Rectal smooth muscle tissue (tissue), 1 donor: ENCODE measurements at regions not wholly inside any gene's neighbourhood (a gene's known extent, or its start where the extent isn't known, plus 50 kb on each side); places are given as distances from the start of the nearest gene placed in this dataset.
"Not testable (repeated sequence)": the region's sequence is repeated elsewhere in the genome, so short reads cannot be mapped to it uniquely, and the experiment has no call there.

ENCODE experiments used
- H3K27ac ChIP-seq: one replicate; pipeline ENCODE4 v1.7.0; 2013; ENCODE audit warnings: low read depth, low read length, inconsistent platforms
- H3K27me3 ChIP-seq: one replicate; pipeline ENCODE4 v1.7.0; 2013; ENCODE audit warnings: low read length; ENCODE audit not compliant: control insufficient read depth, insufficient read depth
- H3K36me3 ChIP-seq: one replicate; pipeline ENCODE4 v1.7.0; 2013; ENCODE audit warnings: low read length; ENCODE audit not compliant: control insufficient read depth, insufficient read depth
- H3K4me1 ChIP-seq: one replicate; pipeline ENCODE4 v1.7.0; 2013; ENCODE audit warnings: low read length; ENCODE audit not compliant: control insufficient read depth, insufficient read depth
- H3K4me3 ChIP-seq: one replicate; pipeline ENCODE4 v1.7.0; 2013; ENCODE audit warnings: low read length
- H3K9ac ChIP-seq: one replicate; pipeline ENCODE4 v1.7.0; 2013; ENCODE audit warnings: low read length

DNA sequence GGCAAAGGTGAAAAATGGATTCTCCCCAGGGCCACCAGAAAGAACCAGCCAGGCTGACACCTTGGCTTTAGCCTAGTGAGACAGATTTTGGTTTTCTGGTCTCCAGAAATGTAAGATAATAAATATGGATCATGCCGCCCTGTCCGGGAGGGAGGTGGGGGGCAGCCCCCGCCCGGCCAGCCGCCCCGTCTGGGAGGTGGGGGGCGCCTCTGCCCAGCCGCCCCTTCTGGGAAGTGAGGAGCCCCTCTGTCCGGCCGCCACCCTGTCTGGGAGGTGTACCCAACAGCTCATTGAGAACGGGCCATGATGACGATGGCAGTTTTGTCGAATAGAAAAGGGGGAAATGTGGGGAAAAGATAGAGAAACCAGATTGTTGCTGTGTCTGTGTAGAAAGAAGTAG lies 224.3 kb downstream of the FRK start:
- not testable (repeated sequence) for H3K36me3 ChIP-seq, H3K4me1 ChIP-seq, H3K4me3 ChIP-seq, H3K27me3 ChIP-seq, H3K27ac ChIP-seq, H3K9ac ChIP-seq

- Histone ChIP-seq H3K9ac (no peak overlapping the region), H3K27me3 (no peaks in the 10 kb centered on the region), H3K4me3 (no peak overlapping the region), H3K27ac (no peak overlapping the region), H3K36me3 (no peaks in the 10 kb centered on the region), H3K4me1 (no peaks in the 10 kb centered on the region)
These were observed 225.4 kb downstream of the FRK start for GRCh38 chr6:115835314-115835713.

- H3K9ac ChIP-seq, H3K4me3 ChIP-seq, H3K27me3 ChIP-seq, H3K27ac ChIP-seq, H3K36me3 ChIP-seq, H3K4me1 ChIP-seq: not testable (repeated sequence)
These were observed 226.1 kb downstream of the FRK start for GRCh38 chr6:115834542-115834941.

- H3K27me3 ChIP-seq = no peaks in the 10 kb centered on the region
- no peak overlapping the region for H3K9ac ChIP-seq
- H3K36me3 ChIP-seq = no peaks in the 10 kb centered on the region
- no peaks in the 10 kb centered on the region for H3K4me1 ChIP-seq
- no peak overlapping the region for H3K27ac ChIP-seq
- no peak overlapping the region for H3K4me3 ChIP-seq
These were observed 227.9 kb downstream of the FRK start for GRCh38 chr6:115832786-115833185.

DNA sequence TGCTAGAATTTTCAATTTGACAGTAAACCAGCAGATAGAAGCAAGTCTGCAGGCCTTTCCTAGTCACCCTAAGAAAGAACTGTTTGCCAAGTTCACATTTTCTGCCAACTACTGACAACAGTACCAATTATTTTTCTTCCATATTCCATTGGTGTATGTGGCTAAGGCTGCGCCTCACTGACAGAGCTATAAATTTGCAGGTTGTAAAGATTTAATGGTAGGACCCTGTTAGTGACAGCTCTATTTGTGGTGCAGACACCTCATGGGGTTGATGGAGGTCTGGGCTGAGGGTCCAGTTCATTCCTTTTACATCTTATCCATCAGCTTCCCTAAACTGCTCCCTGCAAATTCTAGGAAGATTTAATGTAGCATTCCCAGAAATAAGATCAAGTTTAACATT lies 228.5 kb downstream of the FRK start:
- Histone ChIP-seq H3K4me1 (no peaks in the 10 kb centered on the region), H3K36me3 (no peaks in the 10 kb centered on the region), H3K9ac (no peak overlapping the region), H3K27ac (no peak overlapping the region), H3K27me3 (no peaks in the 10 kb centered on the region), H3K4me3 (no peak overlapping the region)

- Histone ChIP-seq H3K27me3 (no peaks in the 10 kb centered on the region), H3K9ac (no peak overlapping the region), H3K36me3 (no peaks in the 10 kb centered on the region), H3K4me3 (no peak overlapping the region), H3K4me1 (no peaks in the 10 kb centered on the region), H3K27ac (no peak overlapping the region)
These were observed 229.8 kb downstream of the FRK start for GRCh38 chr6:115830895-115831294.

DNA sequence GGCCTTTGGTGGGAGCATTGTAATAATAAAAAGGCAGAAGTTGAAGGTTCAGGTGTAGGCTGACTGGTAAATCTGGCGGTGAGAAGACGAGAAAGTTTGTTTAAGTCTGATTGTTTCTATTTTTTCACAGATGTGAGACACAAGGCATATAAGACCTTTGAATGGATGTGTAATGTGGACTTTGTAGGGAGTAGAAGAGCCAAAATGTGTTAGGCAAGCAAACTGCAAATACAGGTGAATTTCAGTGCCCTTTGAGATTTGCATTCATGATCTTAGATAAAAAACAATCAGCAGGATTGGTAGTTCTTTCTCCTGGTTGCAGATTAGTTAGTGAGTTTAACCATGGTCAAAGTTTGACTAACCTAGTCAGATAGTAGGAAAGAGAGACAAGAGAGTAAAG lies 238.9 kb downstream of the FRK start:
- Histone ChIP-seq H3K36me3 (no peaks in the 10 kb centered on the region), H3K4me1 (no peaks in the 10 kb centered on the region), H3K9ac (no peak overlapping the region), H3K27ac (no peak overlapping the region), H3K27me3 (no peaks in the 10 kb centered on the region), H3K4me3 (no peak overlapping the region)

GRCh38 chr6:115819506-115819905 lies 241.2 kb downstream of the FRK start:
- H3K4me1 ChIP-seq = no peaks in the 10 kb centered on the region
- H3K27me3 ChIP-seq = no peaks in the 10 kb centered on the region
- H3K27ac ChIP-seq = no peak overlapping the region
- no peaks in the 10 kb centered on the region for H3K36me3 ChIP-seq
- H3K4me3 ChIP-seq = no peak overlapping the region
- no peak overlapping the region for H3K9ac ChIP-seq

- no peak overlapping the region for H3K4me3 ChIP-seq
- H3K36me3 ChIP-seq = no peaks in the 10 kb centered on the region
These were observed 243.5 kb downstream of the FRK start for GRCh38 chr6:115817161-115817560.

GRCh38 chr6:115814907-115815306 lies 245.8 kb downstream of the FRK start:
- Histone ChIP-seq H3K4me1 (no peaks in the 10 kb centered on the region), H3K4me3 (no peak overlapping the region), H3K36me3 (no peaks in the 10 kb centered on the region), H3K27ac (no peak overlapping the region), H3K9ac (no peak overlapping the region), H3K27me3 (no peaks in the 10 kb centered on the region)

More at GRCh38 chr6:115817161-115817560, 243.5 kb downstream of the FRK start:
- Histone ChIP-seq H3K27me3 (no peaks in the 10 kb centered on the region), H3K9ac (no peak overlapping the region), H3K27ac (no peak overlapping the region), H3K4me1 (no peaks in the 10 kb centered on the region)

DNA sequence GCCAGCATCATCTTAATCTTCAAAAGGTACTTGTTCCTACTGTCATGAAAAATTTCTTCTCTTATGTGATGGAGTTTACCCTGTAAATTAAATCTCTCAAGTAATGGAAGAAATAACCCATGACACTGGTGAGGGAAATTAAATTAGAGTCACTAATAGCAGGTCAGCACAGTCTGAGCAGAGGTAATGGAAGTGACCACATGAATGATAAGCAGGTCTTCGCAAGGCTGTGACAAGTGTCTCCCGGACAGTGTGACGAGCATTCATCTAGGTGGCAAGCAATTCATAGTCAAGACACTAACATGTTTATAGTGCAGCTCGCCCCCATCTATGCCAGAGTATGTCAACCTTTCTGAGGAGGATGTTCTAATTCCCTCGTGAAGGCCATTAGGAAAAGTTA lies 249.2 kb downstream of the FRK start:
- no peak overlapping the region for H3K9ac ChIP-seq
- H3K4me3 ChIP-seq = no peak overlapping the region
- H3K27ac ChIP-seq = no peak overlapping the region
- no peaks in the 10 kb centered on the region for H3K4me1 ChIP-seq
- H3K27me3 ChIP-seq = no peaks in the 10 kb centered on the region
- no peaks in the 10 kb centered on the region for H3K36me3 ChIP-seq

DNA sequence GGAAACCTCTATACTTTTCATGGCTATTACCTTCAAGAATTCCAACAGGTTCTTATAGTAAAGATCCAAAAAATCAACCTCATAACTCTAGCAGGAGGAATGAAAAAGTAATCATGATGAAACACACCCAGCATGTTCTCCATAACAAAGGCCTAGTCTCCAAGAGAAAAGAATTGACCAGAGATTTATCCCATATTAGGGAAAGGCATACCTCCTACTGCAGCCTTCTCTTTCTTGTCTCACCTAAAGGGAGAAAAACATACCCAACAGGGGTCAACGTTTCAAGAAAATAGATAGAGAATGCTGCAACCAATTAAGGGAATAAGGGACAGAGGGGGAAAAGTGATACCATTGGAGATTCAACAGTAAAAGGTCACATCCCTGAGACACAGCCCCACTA lies 262.5 kb downstream of the FRK start:
- Histone ChIP-seq H3K4me1 (no peaks in the 10 kb centered on the region), H3K27me3 (no peaks in the 10 kb centered on the region), H3K36me3 (no peaks in the 10 kb centered on the region)

GRCh38 chr6:115796829-115797228 lies 263.9 kb downstream of the FRK start:
- no peaks in the 10 kb centered on the region for H3K36me3 ChIP-seq
- no peak overlapping the region for H3K4me3 ChIP-seq
- H3K27ac ChIP-seq = no peak overlapping the region
- no peaks in the 10 kb centered on the region for H3K27me3 ChIP-seq
- H3K9ac ChIP-seq = no peak overlapping the region
- no peaks in the 10 kb centered on the region for H3K4me1 ChIP-seq

More for the DNA sequence above, 262.5 kb downstream of the FRK start:
- Histone ChIP-seq H3K9ac (no peak overlapping the region), H3K27ac (no peak overlapping the region), H3K4me3 (no peak overlapping the region)
